ENCODE measurements at regions not wholly inside any gene's neighbourhood (a gene's known extent, or its start where the extent isn't known, plus 50 kb on each side); places are given as distances from the start of the nearest gene placed in this dataset.

DNA sequence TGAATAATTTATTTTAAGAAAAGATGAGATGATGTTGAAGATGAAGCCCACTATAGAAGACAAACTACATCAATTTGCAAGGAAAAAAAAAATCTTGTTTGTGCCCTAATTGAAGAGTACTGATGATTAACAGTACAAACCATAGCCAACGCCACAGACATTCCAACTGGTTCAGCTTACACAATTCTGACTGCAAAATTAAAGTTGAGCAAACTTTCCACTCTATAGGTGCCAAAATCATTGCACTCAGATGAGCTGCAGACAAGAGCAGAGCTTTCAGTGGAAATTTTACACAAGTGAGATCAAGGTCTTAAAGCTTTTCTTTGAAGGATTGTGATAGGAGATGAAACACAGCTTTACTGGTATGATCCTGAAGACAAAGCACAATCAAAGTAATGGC, 85.3 kb downstream of the OGFRL1 start:
- Histone ChIP-seq H3K27me3 (no peaks in the 10 kb centered on the region), H3K36me3 (peaks cover 0 to 6% (median 0%) of the 10 kb centered on the region in 3 donors), H3K4me1 (peaks cover 0 to 6% (median 0%) of the 10 kb centered on the region in 4 donors), H3K27ac (no peak overlapping the region), H3K4me3 (no peak overlapping the region), H3K9me3 (no peaks in the 10 kb centered on the region)
- TF ChIP-seq EP300 (IDR thresholded peaks at IDR 0.05) (no peak), POLR2A (IDR thresholded peaks at IDR 0.05) (no peak)
- TF ChIP-seq, protein P1, sequence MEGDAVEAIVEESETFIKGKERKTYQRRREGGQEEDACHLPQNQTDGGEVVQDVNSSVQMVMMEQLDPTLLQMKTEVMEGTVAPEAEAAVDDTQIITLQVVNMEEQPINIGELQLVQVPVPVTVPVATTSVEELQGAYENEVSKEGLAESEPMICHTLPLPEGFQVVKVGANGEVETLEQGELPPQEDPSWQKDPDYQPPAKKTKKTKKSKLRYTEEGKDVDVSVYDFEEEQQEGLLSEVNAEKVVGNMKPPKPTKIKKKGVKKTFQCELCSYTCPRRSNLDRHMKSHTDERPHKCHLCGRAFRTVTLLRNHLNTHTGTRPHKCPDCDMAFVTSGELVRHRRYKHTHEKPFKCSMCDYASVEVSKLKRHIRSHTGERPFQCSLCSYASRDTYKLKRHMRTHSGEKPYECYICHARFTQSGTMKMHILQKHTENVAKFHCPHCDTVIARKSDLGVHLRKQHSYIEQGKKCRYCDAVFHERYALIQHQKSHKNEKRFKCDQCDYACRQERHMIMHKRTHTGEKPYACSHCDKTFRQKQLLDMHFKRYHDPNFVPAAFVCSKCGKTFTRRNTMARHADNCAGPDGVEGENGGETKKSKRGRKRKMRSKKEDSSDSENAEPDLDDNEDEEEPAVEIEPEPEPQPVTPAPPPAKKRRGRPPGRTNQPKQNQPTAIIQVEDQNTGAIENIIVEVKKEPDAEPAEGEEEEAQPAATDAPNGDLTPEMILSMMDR (IDR thresholded peaks at IDR 0.05): no peak
- no peak for DNase-seq (ENCODE audit: low spot score in 2 of 2)
- 89 to 90% methylated on average over 1 of the region's 1 CpG for whole genome bisulfite sequencing, 2 donors

DNA sequence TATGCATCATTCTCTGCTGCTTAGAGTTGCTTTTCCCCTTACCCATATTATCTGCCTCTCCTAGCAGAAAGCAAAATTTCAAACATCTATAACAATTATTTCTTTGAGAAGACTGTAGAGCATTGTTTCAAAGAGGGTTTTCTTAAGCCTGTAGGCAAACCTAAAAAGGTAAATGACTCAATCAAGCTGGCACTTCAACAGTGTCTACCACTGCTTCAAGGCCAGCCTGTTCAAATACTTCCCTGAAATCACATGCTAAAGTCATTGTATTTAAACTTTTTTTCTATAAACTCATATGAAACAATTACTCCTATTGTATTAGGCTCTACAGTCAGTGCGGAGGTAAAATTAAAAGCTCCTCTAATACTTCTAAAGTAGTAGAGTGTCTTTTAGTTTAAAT, 87.1 kb downstream of the OGFRL1 start:
- H3K36me3 ChIP-seq: peaks cover 0 to 6% (median 0%) of the 10 kb centered on the region in 3 donors
- H3K4me1 ChIP-seq: peaks cover 0 to 6% (median 0%) of the 10 kb centered on the region in 4 donors
- H3K9me3 ChIP-seq: no peaks in the 10 kb centered on the region
- no peaks in the 10 kb centered on the region for H3K27me3 ChIP-seq
- no peak overlapping the region for H3K27ac ChIP-seq
- H3K4me3 ChIP-seq: no peak overlapping the region
- TF ChIP-seq, protein P1 (IDR thresholded peaks at IDR 0.05): no peak
- TF ChIP-seq EP300 (IDR thresholded peaks at IDR 0.05) (no peak), POLR2A (IDR thresholded peaks at IDR 0.05) (no peak)
- no peak for DNase-seq (ENCODE audit: low spot score in 2 of 2)
- 64 to 75% methylated on average over 1 of the region's 1 CpG for WGBS, 2 donors

DNA sequence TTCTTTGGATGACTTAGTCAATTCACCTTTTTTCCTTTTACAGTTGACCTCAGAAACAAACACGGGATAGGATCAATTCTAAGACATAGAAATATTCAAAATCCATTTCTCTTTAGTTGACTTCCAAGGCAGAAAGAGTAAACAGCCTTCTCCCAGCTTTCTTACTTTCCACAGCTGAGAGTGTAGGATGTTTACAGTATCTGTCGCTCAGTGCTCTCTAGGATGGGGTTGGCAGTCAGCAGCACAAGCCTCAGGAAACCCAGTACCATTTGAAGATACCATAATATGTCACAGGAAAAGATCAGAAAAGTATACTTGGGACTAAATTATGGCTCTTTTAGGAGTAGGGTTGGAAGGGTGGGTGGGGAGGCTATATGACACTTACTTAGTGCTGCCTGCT, 88.2 kb downstream of the OGFRL1 start:
- Histone ChIP-seq H3K9me3 (no peaks in the 10 kb centered on the region), H3K27ac (no peak overlapping the region), H3K4me3 (no peak overlapping the region), H3K36me3 (peaks cover 0 to 6% (median 0%) of the 10 kb centered on the region in 3 donors), H3K27me3 (no peaks in the 10 kb centered on the region), H3K4me1 (peaks cover 0 to 10% (median 0%) of the 10 kb centered on the region in 4 donors)
- DNase-seq (ENCODE audit: low spot score in 2 of 2): no peak
- TF ChIP-seq EP300 (IDR thresholded peaks at IDR 0.05): no peak
- TF ChIP-seq POLR2A (IDR thresholded peaks at IDR 0.05): no peak
- TF ChIP-seq, protein P1 (IDR thresholded peaks at IDR 0.05): no peak
- WGBS, 2 donors: 81 to 91% methylated on average over 2 of the region's 2 CpGs

DNA sequence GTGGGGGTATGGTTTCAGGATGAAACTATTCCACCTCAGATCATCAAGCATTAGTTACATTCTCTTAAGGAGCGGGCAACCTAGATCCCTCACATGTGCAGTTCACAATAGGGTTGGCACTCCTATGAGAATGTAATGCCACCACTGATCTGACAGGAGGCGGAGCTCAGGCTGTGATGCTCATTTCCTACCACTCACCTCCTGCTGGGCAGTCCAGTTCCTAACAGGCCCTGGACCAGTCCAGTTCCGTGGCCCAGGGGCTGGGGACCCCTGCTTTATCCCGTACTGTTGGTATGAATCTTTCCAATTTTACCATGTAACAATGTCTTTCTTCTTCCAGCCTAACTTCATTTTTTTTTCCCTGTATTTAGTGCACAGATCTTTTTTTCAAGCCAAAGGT, 94.9 kb downstream of the OGFRL1 start:
- no peak overlapping the region for H3K4me3 ChIP-seq
- no peaks in the 10 kb centered on the region for H3K9me3 ChIP-seq
- peaks cover 0 to 7% (median 0%) of the 10 kb centered on the region in 3 donors for H3K36me3 ChIP-seq
- H3K27ac ChIP-seq: no peak overlapping the region
- peaks cover 0 to 33% (median 8%) of the 10 kb centered on the region in 4 donors for H3K4me1 ChIP-seq
- no peak for TF ChIP-seq EP300 (IDR thresholded peaks at IDR 0.05)
- TF ChIP-seq, protein P1 (IDR thresholded peaks at IDR 0.05): no peak
- TF ChIP-seq POLR2A (IDR thresholded peaks at IDR 0.05): no peak
- 77 to 85% methylated on average over 4 of the region's 4 CpGs for WGBS, 2 donors
- no peak for DNase-seq (ENCODE audit: low spot score in 2 of 2)
- no peaks in the 10 kb centered on the region for H3K27me3 ChIP-seq

DNA sequence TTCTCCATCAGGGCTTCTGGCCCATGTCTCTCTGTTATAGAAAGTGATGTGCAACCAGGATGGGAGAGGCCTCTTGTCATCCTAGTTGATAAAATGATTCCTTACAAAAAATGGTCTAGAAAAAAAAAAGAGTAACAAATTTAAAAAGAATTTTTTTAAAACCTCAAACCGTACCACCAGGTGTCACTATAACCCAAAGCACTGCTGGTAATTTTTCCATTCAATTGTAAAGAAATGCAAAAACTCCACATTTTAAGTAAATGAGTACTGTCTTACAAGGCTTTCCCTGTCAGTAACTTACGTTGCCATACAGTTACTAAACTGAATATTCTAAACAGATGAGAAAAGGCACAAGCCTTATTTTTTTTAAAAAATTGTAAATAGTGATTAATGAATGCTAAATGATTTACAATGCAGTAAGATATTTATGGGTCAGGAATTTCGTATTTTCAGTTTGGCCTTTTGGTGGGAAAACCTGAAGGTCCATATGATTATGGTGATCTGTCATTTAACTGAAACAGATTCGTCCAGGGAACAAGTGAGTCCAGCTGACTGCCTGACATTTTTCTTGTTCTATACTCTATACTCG, 95.4 kb downstream of the OGFRL1 start:
- Histone ChIP-seq H3K36me3 (peaks cover 0 to 7% (median 0%) of the 10 kb centered on the region in 3 donors), H3K4me3 (no peak overlapping the region), H3K27ac (no peak overlapping the region), H3K4me1 (peaks cover 0 to 37% (median 9%) of the 10 kb centered on the region in 4 donors), H3K9me3 (no peaks in the 10 kb centered on the region), H3K27me3 (no peaks in the 10 kb centered on the region)
- 39 to 40% methylated on average over 5 of the region's 5 CpGs for whole genome bisulfite sequencing, 2 donors
- TF ChIP-seq, protein P1 (IDR thresholded peaks at IDR 0.05): peak; percentile 44 to 65 (median 58)
- TF ChIP-seq POLR2A (IDR thresholded peaks at IDR 0.05) (no peak), EP300 (IDR thresholded peaks at IDR 0.05) (no peak)
- DNase-seq (ENCODE audit: low spot score in 2 of 2): no peak
